ENCODE measurements at regions not wholly inside any gene's neighbourhood (a gene's known extent, or its start where the extent isn't known, plus 50 kb on each side); places are given as distances from the start of the nearest gene placed in this dataset.

DNA sequence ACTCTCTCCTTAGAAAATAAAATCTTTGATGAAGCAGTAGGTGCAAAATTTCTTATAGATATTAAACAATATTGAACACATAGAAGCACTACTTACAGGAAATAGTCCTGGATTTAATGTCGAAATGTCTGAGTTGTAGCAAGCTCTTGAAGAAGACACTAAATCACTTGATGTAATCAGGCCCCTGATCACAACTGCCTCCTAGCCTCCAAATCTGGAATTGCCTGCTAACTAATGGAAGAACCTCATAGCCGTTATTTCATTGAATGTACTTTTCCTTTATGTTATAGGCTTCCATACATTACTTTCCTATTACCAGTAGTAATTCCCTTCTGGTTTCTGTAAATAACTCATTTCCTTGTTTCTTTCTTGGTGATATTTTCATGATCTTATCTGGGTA lies 675.7 kb upstream of the CHRM3 start:
- TF ChIP-seq, protein P1, sequence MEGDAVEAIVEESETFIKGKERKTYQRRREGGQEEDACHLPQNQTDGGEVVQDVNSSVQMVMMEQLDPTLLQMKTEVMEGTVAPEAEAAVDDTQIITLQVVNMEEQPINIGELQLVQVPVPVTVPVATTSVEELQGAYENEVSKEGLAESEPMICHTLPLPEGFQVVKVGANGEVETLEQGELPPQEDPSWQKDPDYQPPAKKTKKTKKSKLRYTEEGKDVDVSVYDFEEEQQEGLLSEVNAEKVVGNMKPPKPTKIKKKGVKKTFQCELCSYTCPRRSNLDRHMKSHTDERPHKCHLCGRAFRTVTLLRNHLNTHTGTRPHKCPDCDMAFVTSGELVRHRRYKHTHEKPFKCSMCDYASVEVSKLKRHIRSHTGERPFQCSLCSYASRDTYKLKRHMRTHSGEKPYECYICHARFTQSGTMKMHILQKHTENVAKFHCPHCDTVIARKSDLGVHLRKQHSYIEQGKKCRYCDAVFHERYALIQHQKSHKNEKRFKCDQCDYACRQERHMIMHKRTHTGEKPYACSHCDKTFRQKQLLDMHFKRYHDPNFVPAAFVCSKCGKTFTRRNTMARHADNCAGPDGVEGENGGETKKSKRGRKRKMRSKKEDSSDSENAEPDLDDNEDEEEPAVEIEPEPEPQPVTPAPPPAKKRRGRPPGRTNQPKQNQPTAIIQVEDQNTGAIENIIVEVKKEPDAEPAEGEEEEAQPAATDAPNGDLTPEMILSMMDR (IDR thresholded peaks at IDR 0.05): no peak
- no peak for TF ChIP-seq ELK1 (IDR thresholded peaks at IDR 0.05; ENCODE audit: low read depth, low read length)
- no peak for TF ChIP-seq SMC3 (IDR thresholded peaks at IDR 0.05)
- TF ChIP-seq, protein P2, sequence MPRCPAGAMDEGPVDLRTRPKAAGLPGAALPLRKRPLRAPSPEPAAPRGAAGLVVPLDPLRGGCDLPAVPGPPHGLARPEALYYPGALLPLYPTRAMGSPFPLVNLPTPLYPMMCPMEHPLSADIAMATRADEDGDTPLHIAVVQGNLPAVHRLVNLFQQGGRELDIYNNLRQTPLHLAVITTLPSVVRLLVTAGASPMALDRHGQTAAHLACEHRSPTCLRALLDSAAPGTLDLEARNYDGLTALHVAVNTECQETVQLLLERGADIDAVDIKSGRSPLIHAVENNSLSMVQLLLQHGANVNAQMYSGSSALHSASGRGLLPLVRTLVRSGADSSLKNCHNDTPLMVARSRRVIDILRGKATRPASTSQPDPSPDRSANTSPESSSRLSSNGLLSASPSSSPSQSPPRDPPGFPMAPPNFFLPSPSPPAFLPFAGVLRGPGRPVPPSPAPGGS (IDR thresholded peaks at IDR 0.05): no peak
- TF ChIP-seq, protein P3, sequence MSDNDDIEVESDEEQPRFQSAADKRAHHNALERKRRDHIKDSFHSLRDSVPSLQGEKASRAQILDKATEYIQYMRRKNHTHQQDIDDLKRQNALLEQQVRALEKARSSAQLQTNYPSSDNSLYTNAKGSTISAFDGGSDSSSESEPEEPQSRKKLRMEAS (IDR thresholded peaks at IDR 0.05): no peak
- TF ChIP-seq JUN (IDR thresholded peaks at IDR 0.05): no peak
- TF ChIP-seq NFE2L2 (conservative IDR thresholded peaks at IDR 0.05; ENCODE audit: low read length): no peak
- TF ChIP-seq EP300 (IDR thresholded peaks at IDR 0.05): no peak
- no peak for TF ChIP-seq POLR2A (IDR thresholded peaks at IDR 0.05; ENCODE audit: low read length)
- TF ChIP-seq HDAC2 (IDR thresholded peaks at IDR 0.05): no peak
